Erythroblast (primary cell): ENCODE measurements at regions not wholly inside any gene's neighbourhood (a gene's known extent, or its start where the extent isn't known, plus 50 kb on each side); places are given as distances from the start of the nearest gene placed in this dataset.

Source experiments
- GATA1 ChIP-seq: IDR thresholded peaks from 2 replicates; pipeline ENCODE4 v1.6.1; 2011; ENCODE audit warnings: low read depth, mild to moderate bottlenecking, control low read depth, low read length, moderate library complexity
- POLR2A ChIP-seq: IDR thresholded peaks from 2 replicates; pipeline ENCODE4 v1.6.1; 2011; ENCODE audit warnings: mild to moderate bottlenecking, low read length

DNA sequence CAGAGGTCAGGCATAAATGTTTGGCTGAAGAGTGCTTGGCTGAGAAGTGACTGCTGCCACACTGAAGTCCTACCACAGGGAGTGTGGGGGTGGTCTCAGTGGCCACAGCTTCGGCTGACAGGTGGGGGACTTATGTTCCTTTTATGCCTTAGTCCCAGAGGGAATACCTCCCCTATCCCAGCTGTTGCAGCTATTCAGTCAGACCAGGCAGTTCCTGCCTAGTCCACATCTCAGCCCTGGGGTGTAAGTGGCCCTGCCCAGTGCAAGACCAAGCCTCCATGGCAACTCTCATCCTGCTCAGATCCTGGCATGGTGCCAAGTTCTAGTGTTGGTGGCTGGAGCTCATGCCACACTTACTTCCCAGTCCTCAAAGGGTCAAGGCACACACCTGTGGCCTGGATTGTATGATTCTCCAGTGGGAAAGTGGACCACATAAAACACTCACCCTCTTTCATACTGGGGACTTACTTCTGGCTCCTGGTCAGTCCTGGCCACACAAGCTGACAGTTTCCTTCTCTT lies 161.3 kb upstream of the CAND1 start:
- TF ChIP-seq POLR2A (no peak), GATA1 (no peak)
